ENCODE measurements at regions not wholly inside any gene's neighbourhood (a gene's known extent, or its start where the extent isn't known, plus 50 kb on each side); places are given as distances from the start of the nearest gene placed in this dataset.

- peaks cover 0 to 15% (median 0%) of the 10 kb centered on the region in 3 donors for H3K9me3 ChIP-seq (ENCODE audit: control insufficient read depth in 2 of 3, insufficient read depth in 1 of 3, low read length in 3 of 3)
Measured at GRCh38 chr22:44611880-44612496, 90.0 kb upstream of the PRR5 start.

GRCh38 chr22:44610071-44610470, 91.9 kb upstream of the PRR5 start:
- Histone ChIP-seq H3K4me3 (ENCODE audit: low read length in 3 of 3) (no peak overlapping the region), H3K9ac (ENCODE audit: low read length in 3 of 3) (no peak overlapping the region), H3K27me3 (ENCODE audit: control insufficient read depth, insufficient read depth, low read length) (no peaks in the 10 kb centered on the region), H3K9me3 (ENCODE audit: control insufficient read depth in 2 of 3, insufficient read depth in 1 of 3, low read length in 3 of 3) (peaks cover 0 to 11% (median 0%) of the 10 kb centered on the region in 3 donors), H3K27ac (ENCODE audit: low read depth in 2 of 2, low read length in 2 of 2) (no peak overlapping the region), H3K36me3 (ENCODE audit: control insufficient read depth in 2 of 3, insufficient read depth in 3 of 3, low read length in 3 of 3) (no peaks in the 10 kb centered on the region), H3K4me1 (ENCODE audit: control insufficient read depth in 2 of 3, insufficient read depth in 2 of 3, low read depth in 1 of 3, low read length in 3 of 3) (no peaks in the 10 kb centered on the region)
- TF ChIP-seq, protein P1, sequence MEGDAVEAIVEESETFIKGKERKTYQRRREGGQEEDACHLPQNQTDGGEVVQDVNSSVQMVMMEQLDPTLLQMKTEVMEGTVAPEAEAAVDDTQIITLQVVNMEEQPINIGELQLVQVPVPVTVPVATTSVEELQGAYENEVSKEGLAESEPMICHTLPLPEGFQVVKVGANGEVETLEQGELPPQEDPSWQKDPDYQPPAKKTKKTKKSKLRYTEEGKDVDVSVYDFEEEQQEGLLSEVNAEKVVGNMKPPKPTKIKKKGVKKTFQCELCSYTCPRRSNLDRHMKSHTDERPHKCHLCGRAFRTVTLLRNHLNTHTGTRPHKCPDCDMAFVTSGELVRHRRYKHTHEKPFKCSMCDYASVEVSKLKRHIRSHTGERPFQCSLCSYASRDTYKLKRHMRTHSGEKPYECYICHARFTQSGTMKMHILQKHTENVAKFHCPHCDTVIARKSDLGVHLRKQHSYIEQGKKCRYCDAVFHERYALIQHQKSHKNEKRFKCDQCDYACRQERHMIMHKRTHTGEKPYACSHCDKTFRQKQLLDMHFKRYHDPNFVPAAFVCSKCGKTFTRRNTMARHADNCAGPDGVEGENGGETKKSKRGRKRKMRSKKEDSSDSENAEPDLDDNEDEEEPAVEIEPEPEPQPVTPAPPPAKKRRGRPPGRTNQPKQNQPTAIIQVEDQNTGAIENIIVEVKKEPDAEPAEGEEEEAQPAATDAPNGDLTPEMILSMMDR (IDR thresholded peaks at IDR 0.05; ENCODE audit: borderline replicate concordance, extremely low read depth, insufficient read depth): no peak
- FAIRE-seq: no peak
- intact Hi-C loops (cut with DNase I): no loop called here
- no peak for DNase-seq

More at GRCh38 chr22:44611880-44612496, 90.0 kb upstream of the PRR5 start:
- H3K9ac ChIP-seq (ENCODE audit: low read length in 3 of 3): no peak overlapping the region
- intact Hi-C loops (cut with DNase I): no loop called here
- TF ChIP-seq, protein P1 (IDR thresholded peaks at IDR 0.05; ENCODE audit: borderline replicate concordance, extremely low read depth, insufficient read depth): no peak
- no peak for DNase-seq
- FAIRE-seq: no peak
- H3K4me3 ChIP-seq (ENCODE audit: low read length in 3 of 3): no peak overlapping the region
- no peaks in the 10 kb centered on the region for H3K27me3 ChIP-seq (ENCODE audit: control insufficient read depth, insufficient read depth, low read length)
- no peaks in the 10 kb centered on the region for H3K4me1 ChIP-seq (ENCODE audit: control insufficient read depth in 2 of 3, insufficient read depth in 2 of 3, low read depth in 1 of 3, low read length in 3 of 3)
- H3K36me3 ChIP-seq (ENCODE audit: control insufficient read depth in 2 of 3, insufficient read depth in 3 of 3, low read length in 3 of 3): no peaks in the 10 kb centered on the region
- no peak overlapping the region for H3K27ac ChIP-seq (ENCODE audit: low read depth in 2 of 2, low read length in 2 of 2)

DNA sequence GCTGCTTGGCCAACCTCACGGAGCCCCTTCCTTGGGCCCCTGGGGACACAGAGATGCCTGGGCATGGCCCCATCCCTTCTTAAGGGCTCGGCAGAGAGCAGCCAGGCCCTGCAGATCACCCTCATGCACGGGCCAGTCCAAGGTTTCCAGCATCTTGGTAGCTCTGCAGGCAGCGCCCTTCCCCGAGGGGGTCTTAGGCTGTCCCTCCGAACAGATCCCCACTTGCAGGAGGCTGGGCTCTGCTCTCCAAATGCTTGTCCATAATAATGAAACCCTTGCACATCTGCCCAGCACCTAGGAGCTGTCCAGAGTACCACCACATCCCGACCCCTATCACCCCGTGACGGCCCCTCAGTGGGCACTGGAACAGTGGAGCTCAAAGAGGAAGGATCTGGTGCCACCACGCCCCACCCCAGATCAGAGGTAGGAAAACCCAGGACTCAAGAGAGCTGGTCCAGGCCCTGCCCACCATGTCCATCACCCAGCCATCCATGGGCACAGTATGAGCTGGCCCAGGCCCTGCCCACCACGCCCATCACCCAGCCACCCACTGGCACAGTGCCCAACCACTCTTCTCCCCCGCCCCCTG, 92.5 kb upstream of the PRR5 start:
- Histone ChIP-seq H3K4me3 (ENCODE audit: low read length in 3 of 3) (no peak overlapping the region), H3K36me3 (ENCODE audit: control insufficient read depth in 2 of 3, insufficient read depth in 3 of 3, low read length in 3 of 3) (no peaks in the 10 kb centered on the region), H3K9me3 (ENCODE audit: control insufficient read depth in 2 of 3, insufficient read depth in 1 of 3, low read length in 3 of 3) (peaks cover 0 to 9% (median 0%) of the 10 kb centered on the region in 3 donors), H3K27me3 (ENCODE audit: control insufficient read depth, insufficient read depth, low read length) (no peaks in the 10 kb centered on the region), H3K9ac (ENCODE audit: low read length in 3 of 3) (no peak overlapping the region), H3K4me1 (ENCODE audit: control insufficient read depth in 2 of 3, insufficient read depth in 2 of 3, low read depth in 1 of 3, low read length in 3 of 3) (no peaks in the 10 kb centered on the region), H3K27ac (ENCODE audit: low read depth in 2 of 2, low read length in 2 of 2) (no peak overlapping the region)
- TF ChIP-seq, protein P1 (IDR thresholded peaks at IDR 0.05; ENCODE audit: borderline replicate concordance, extremely low read depth, insufficient read depth): no peak
- FAIRE-seq: no peak
- peak in 2 of 5 donors; percentile 36 to 37 for DNase-seq
- intact Hi-C loops (cut with DNase I): no loop called here
